PC-9 (cell line): ENCODE measurements at regions not wholly inside any gene's neighbourhood (a gene's known extent, or its start where the extent isn't known, plus 50 kb on each side); places are given as distances from the start of the nearest gene placed in this dataset.

Experiments used
- CTCF ChIP-seq: fragments of 200-600 bp; sonication (generic); conservative IDR thresholded peaks from 2 replicates; pipeline ENCODE4 v1.6.1; 2017; ENCODE audit warnings: mixed run types, antibody characterized with exemption, mild to moderate bottlenecking, moderate library complexity
- EZH2 ChIP-seq: fragments of 200-600 bp; sonication (generic); IDR thresholded peaks from 2 replicates; pipeline ENCODE4 v1.8.0; 2017; ENCODE audit warnings: antibody characterized with exemption, low read depth

GRCh38 chr2:120481446-120482194 lies 135.7 kb downstream of the INHBB start:
- TF ChIP-seq CTCF: no peak
- TF ChIP-seq EZH2: no peak
